HepG2 (cell line): ENCODE measurements at regions not wholly inside any gene's neighbourhood (a gene's known extent, or its start where the extent isn't known, plus 50 kb on each side); places are given as distances from the start of the nearest gene placed in this dataset.

Experiments
- FOXA1 ChIP-seq, 2 experiments: fragments of 450-650 bp in 1 of 2; sonication (generic) in 1 of 2; formaldehyde crosslinking in 1 of 2; IDR thresholded peaks; 2 replicates each; pipeline versions ENCODE4 v1.4.0 to v1.6.1; 2016 to 2020; ENCODE audit warnings: missing genetic modification reagents in 1 of 2
- ZNF883 ChIP-seq: sonication (generic); formaldehyde crosslinking; IDR thresholded peaks from 2 replicates; pipeline ENCODE4 v1.5.1; 2020; ENCODE audit warnings: mild to moderate bottlenecking, missing genetic modification reagents; ENCODE audit errors: not compliant biosample characterization
- TF ChIP-seq, protein P1 (sequence below), 2 experiments: fragments of 450-650 bp in 1 of 2; sonication (generic) in 1 of 2; formaldehyde crosslinking in 1 of 2; IDR thresholded peaks; 2 replicates each; pipeline versions ENCODE4 v1.6.1 to v1.8.0; 2016 to 2022; ENCODE audit warnings: antibody characterized with exemption in 1 of 2, mild to moderate bottlenecking in 1 of 2, missing genetic modification reagents in 1 of 2

DNA sequence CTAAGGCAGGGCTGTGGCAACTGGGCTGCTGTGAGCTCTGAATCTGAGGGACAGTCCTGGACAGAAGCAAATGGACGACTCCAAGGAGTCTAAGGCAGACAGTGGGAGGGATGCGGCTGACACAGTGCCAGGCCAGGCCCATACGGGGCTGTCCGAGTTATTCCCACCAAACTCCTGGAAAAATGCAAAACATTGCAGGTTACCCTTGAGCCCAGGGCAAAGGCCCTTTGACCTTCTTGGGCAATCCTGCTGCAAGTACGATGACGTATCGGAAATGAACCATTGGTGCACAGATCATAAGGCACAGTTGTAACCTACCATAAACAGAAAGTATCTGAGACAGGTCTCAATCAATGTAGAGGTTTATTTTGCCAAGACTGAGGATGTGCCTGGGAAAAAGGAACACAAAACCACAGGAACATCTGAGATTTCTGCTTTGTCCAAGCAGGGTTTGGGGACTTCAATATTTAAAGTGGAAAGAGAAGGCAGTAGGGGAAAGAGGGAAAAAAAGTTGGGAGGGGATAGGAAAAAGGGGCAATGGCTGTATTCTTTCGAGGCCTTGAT lies 118.9 kb downstream of the DACT2 start (continued):
- no peak for TF ChIP-seq ZNF883 (CRISPR knock-in tag)
- TF ChIP-seq, protein P1, sequence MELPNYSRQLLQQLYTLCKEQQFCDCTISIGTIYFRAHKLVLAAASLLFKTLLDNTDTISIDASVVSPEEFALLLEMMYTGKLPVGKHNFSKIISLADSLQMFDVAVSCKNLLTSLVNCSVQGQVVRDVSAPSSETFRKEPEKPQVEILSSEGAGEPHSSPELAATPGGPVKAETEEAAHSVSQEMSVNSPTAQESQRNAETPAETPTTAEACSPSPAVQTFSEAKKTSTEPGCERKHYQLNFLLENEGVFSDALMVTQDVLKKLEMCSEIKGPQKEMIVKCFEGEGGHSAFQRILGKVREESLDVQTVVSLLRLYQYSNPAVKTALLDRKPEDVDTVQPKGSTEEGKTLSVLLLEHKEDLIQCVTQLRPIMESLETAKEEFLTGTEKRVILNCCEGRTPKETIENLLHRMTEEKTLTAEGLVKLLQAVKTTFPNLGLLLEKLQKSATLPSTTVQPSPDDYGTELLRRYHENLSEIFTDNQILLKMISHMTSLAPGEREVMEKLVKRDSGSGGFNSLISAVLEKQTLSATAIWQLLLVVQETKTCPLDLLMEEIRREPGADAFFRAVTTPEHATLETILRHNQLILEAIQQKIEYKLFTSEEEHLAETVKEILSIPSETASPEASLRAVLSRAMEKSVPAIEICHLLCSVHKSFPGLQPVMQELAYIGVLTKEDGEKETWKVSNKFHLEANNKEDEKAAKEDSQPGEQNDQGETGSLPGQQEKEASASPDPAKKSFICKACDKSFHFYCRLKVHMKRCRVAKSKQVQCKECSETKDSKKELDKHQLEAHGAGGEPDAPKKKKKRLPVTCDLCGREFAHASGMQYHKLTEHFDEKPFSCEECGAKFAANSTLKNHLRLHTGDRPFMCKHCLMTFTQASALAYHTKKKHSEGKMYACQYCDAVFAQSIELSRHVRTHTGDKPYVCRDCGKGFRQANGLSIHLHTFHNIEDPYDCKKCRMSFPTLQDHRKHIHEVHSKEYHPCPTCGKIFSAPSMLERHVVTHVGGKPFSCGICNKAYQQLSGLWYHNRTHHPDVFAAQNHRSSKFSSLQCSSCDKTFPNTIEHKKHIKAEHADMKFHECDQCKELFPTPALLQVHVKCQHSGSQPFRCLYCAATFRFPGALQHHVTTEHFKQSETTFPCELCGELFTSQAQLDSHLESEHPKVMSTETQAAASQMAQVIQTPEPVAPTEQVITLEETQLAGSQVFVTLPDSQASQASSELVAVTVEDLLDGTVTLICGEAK (IDR thresholded peaks at IDR 0.05), result no peak
- TF ChIP-seq, protein P1 (CRISPR knock-in tag; IDR thresholded peaks at IDR 0.05), result peak; percentile 81
- no peak for TF ChIP-seq FOXA1 (IDR thresholded peaks at IDR 0.05)
- TF ChIP-seq FOXA1 (CRISPR knock-in tag; IDR thresholded peaks at IDR 0.05), result peak; percentile 7; the same call in 1 of the 2 replicates
